Kidney (tissue), 13 donors: ENCODE measurements at regions not wholly inside any gene's neighbourhood (a gene's known extent, or its start where the extent isn't known, plus 50 kb on each side); places are given as distances from the start of the nearest gene placed in this dataset.

Source experiments
- DNase-seq, 5 donors: peaks; one replicate each; pipeline ENCODE4 v3.0.0-alpha.2; 2013 to 2020
- FAIRE-seq: peaks from 2 replicates; lab custom pipeline; 2012; peaks lifted over from hg19 to GRCh38; lab: Jason Lieb, UNC
- H3K27ac ChIP-seq, 2 donors: one replicate each; pipeline ENCODE4 v1.7.0; 2013; ENCODE audit warnings: low read depth in 2 of 2, low read length in 2 of 2, inconsistent platforms in 1 of 2
- H3K27me3 ChIP-seq: one replicate; pipeline ENCODE4 v1.7.1; 2013; ENCODE audit warnings: low read length, inconsistent platforms; ENCODE audit not compliant: control insufficient read depth, insufficient read depth
- H3K36me3 ChIP-seq, 3 donors: one replicate each; pipeline versions ENCODE4 v1.7.0 to v1.7.1; 2013; ENCODE audit warnings: low read length in 3 of 3, control low read depth in 1 of 3, inconsistent platforms in 1 of 3; ENCODE audit not compliant: insufficient read depth in 3 of 3, control insufficient read depth in 2 of 3
- H3K4me1 ChIP-seq, 3 donors: one replicate each; pipeline versions ENCODE4 v1.7.0 to v1.7.1; 2013; ENCODE audit warnings: low read length in 3 of 3, inconsistent platforms in 1 of 3, low read depth in 1 of 3; ENCODE audit not compliant: control insufficient read depth in 2 of 3, insufficient read depth in 2 of 3
- H3K4me3 ChIP-seq, 3 donors: one replicate each; pipeline versions ENCODE4 v1.7.0 to v1.8.1; 2013; ENCODE audit warnings: low read length in 3 of 3, control low read depth in 1 of 3, inconsistent platforms in 1 of 3
- H3K9ac ChIP-seq, 3 donors: one replicate each; pipeline versions ENCODE4 v1.7.0 to v1.7.1; 2013; ENCODE audit warnings: low read length in 3 of 3, control low read depth in 1 of 3, inconsistent platforms in 1 of 3
- H3K9me3 ChIP-seq, 3 donors: one replicate each; pipeline versions ENCODE4 v1.7.0 to v1.7.1; 2013; ENCODE audit warnings: low read length in 3 of 3, control low read depth in 1 of 3, inconsistent platforms in 1 of 3; ENCODE audit not compliant: control insufficient read depth in 2 of 3, insufficient read depth in 1 of 3
- CTCF ChIP-seq: IDR thresholded peaks from 3 replicates; pipeline ENCODE4 v1.5.1; 2012; ENCODE audit warnings: mild to moderate bottlenecking, moderate library complexity, borderline replicate concordance; ENCODE audit not compliant: insufficient read depth; ENCODE audit errors: extremely low read depth
- intact Hi-C: fragments of 100-400 bp; cut with DNase I; formaldehyde crosslinking; loops from one replicate; pipeline ENCODE4 v1.11.1; 2022
- donor health status: control.
- donor health status: control.
- donor health status: control.
- donor health status: control.
- donor health status: control.
- donor health status: DM: yes; HTN: yes; CAD: no.
- donor health status: Normal renal cell carcinoma (clear cell type).

- Histone ChIP-seq H3K9ac (no peak overlapping the region), H3K9me3 (no peaks in the 10 kb centered on the region), H3K36me3 (no peaks in the 10 kb centered on the region), H3K4me3 (no peak overlapping the region), H3K4me1 (peaks cover 0 to 5% (median 0%) of the 10 kb centered on the region in 3 donors), H3K27ac (no peak overlapping the region), H3K27me3 (no peaks in the 10 kb centered on the region)
- intact Hi-C loops = no loop called here
- TF ChIP-seq CTCF = no peak
- DNase-seq (no peak), FAIRE-seq (no peak)
Observed at GRCh38 chr6:167523426-167523825, 198.5 kb downstream of the TTLL2 start.

GRCh38 chr6:167524261-167525111 lies 199.6 kb downstream of the TTLL2 start:
- DNase-seq (no peak), FAIRE-seq (no peak)
- no peak overlapping the region for H3K9ac ChIP-seq
- peaks cover 0 to 5% (median 0%) of the 10 kb centered on the region in 3 donors for H3K4me1 ChIP-seq
- no peak for TF ChIP-seq CTCF
- H3K27me3 ChIP-seq = no peaks in the 10 kb centered on the region
- H3K4me3 ChIP-seq = no peak overlapping the region
- H3K9me3 ChIP-seq = no peaks in the 10 kb centered on the region
- H3K27ac ChIP-seq = no peak overlapping the region
- no peaks in the 10 kb centered on the region for H3K36me3 ChIP-seq
- intact Hi-C loops = no loop called here

- no peak overlapping the region for H3K27ac ChIP-seq
- H3K36me3 ChIP-seq = no peaks in the 10 kb centered on the region
- H3K4me3 ChIP-seq = no peak overlapping the region
- H3K4me1 ChIP-seq = peaks cover 0 to 5% (median 0%) of the 10 kb centered on the region in 3 donors
- no peak for TF ChIP-seq CTCF
- H3K9me3 ChIP-seq = no peaks in the 10 kb centered on the region
- H3K27me3 ChIP-seq = no peaks in the 10 kb centered on the region
- DNase-seq = no peak
- H3K9ac ChIP-seq = no peak overlapping the region
- intact Hi-C loops = no loop called here
- FAIRE-seq = no peak
Observed at GRCh38 chr6:167525774-167526173, 200.9 kb downstream of the TTLL2 start.
